ENCODE measurements at regions not wholly inside any gene's neighbourhood (a gene's known extent, or its start where the extent isn't known, plus 50 kb on each side); places are given as distances from the start of the nearest gene placed in this dataset.

- no peaks in the 10 kb centered on the region for H3K4me1 ChIP-seq
- intact Hi-C loops (cut with DNase I; ENCODE audit: low total_unique reads), result no loop called here
- peaks cover 0 to 8% (median 5%) of the 10 kb centered on the region in 4 donors for H3K9me3 ChIP-seq
- H3K4me3 ChIP-seq, result no peak overlapping the region
- 84 to 91% (median 87%) methylated on average over 17 to 20 of the region's 20 CpGs for WGBS, 5 donors
- no peak for DNase-seq
- no peak overlapping the region for H3K27ac ChIP-seq
- H3K36me3 ChIP-seq, result no peaks in the 10 kb centered on the region
- H3K27me3 ChIP-seq, result peaks cover 0 to 11% (median 0%) of the 10 kb centered on the region in 3 donors
- TF ChIP-seq POLR2AphosphoS5 (IDR thresholded peaks at IDR 0.05) (no peak), CTCF (IDR thresholded peaks at IDR 0.05) (no peak), POLR2A (IDR thresholded peaks at IDR 0.05) (no peak), EP300 (IDR thresholded peaks at IDR 0.05) (no peak)
Measured at GRCh38 chr16:86378831-86379504, 131.4 kb upstream of the FOXF1 start.

GRCh38 chr16:86379505-86379846, 130.9 kb upstream of the FOXF1 start:
- Histone ChIP-seq H3K27me3 (peaks cover 0 to 11% (median 0%) of the 10 kb centered on the region in 3 donors), H3K4me3 (no peak overlapping the region), H3K36me3 (no peaks in the 10 kb centered on the region), H3K9me3 (peaks cover 0 to 5% (median 3%) of the 10 kb centered on the region in 4 donors), H3K4me1 (no peaks in the 10 kb centered on the region), H3K27ac (no peak overlapping the region)
- intact Hi-C loops (cut with DNase I; ENCODE audit: low total_unique reads), result no loop called here
- WGBS, 5 donors, result 62 to 77% (median 70%) methylated on average over 9 of the region's 9 CpGs
- TF ChIP-seq CTCF (IDR thresholded peaks at IDR 0.05) (no peak), POLR2A (IDR thresholded peaks at IDR 0.05) (no peak), POLR2AphosphoS5 (IDR thresholded peaks at IDR 0.05) (no peak)
- DNase-seq, result no peak

- 68 to 83% (median 75%) methylated on average over 1 to 9 of the region's 9 CpGs for WGBS, 5 donors
- H3K27ac ChIP-seq, result no peak overlapping the region
- TF ChIP-seq CTCF (IDR thresholded peaks at IDR 0.05) (no peak), POLR2A (IDR thresholded peaks at IDR 0.05) (no peak), POLR2AphosphoS5 (IDR thresholded peaks at IDR 0.05) (no peak), EP300 (IDR thresholded peaks at IDR 0.05) (no peak)
- DNase-seq, result no peak
- peaks cover 0 to 11% (median 0%) of the 10 kb centered on the region in 3 donors for H3K27me3 ChIP-seq
- no peaks in the 10 kb centered on the region for H3K4me1 ChIP-seq
- intact Hi-C loops (cut with DNase I; ENCODE audit: low total_unique reads), result no loop called here
- no peaks in the 10 kb centered on the region for H3K36me3 ChIP-seq
- H3K9me3 ChIP-seq, result no peaks in the 10 kb centered on the region
- no peak overlapping the region for H3K4me3 ChIP-seq
Measured at GRCh38 chr16:86380030-86380429, 130.3 kb upstream of the FOXF1 start.

GRCh38 chr16:86381491-86381890, 128.8 kb upstream of the FOXF1 start:
- 76 to 84% (median 78%) methylated on average over 7 of the region's 7 CpGs for WGBS, 5 donors
- Histone ChIP-seq H3K4me1 (no peaks in the 10 kb centered on the region), H3K27ac (no peak overlapping the region), H3K9me3 (no peaks in the 10 kb centered on the region), H3K36me3 (no peaks in the 10 kb centered on the region), H3K4me3 (no peak overlapping the region), H3K27me3 (peaks cover 0 to 11% (median 0%) of the 10 kb centered on the region in 3 donors)
- no peak for DNase-seq
- TF ChIP-seq CTCF (IDR thresholded peaks at IDR 0.05) (no peak), POLR2AphosphoS5 (IDR thresholded peaks at IDR 0.05) (no peak), POLR2A (IDR thresholded peaks at IDR 0.05) (no peak), EP300 (IDR thresholded peaks at IDR 0.05) (no peak)
- intact Hi-C loops (cut with DNase I; ENCODE audit: low total_unique reads), result no loop called here
